K562 (cell line): ENCODE measurements at regions not wholly inside any gene's neighbourhood (a gene's known extent, or its start where the extent isn't known, plus 50 kb on each side); places are given as distances from the start of the nearest gene placed in this dataset.

Experiments used
- ARNT ChIP-seq, 2 experiments: fragments of 450-650 bp; IDR thresholded peaks; 2 replicates each; pipeline ENCODE4 v1.6.1; 2016; ENCODE audit warnings: mild to moderate bottlenecking in 1 of 2
- ATF7 ChIP-seq: fragments of 450-650 bp; IDR thresholded peaks from 2 replicates; pipeline ENCODE4 v1.7.1; 2014; ENCODE audit warnings: mild to moderate bottlenecking, moderate library complexity
- CREB5 ChIP-seq: fragments of 250-450 bp; sonication (Bioruptor Pico); IDR thresholded peaks from 2 replicates; pipeline ENCODE4 v1.5.0; 2020; ENCODE audit warnings: mild to moderate bottlenecking
- CTCF ChIP-seq, 3 experiments: IDR thresholded peaks in 2 of 3; conservative IDR thresholded peaks in 1 of 3; 2 replicates each; pipeline ENCODE4 v1.5.1; 2011 to 2012; ENCODE audit warnings: low read length in 3 of 3, mild to moderate bottlenecking in 3 of 3, control low read depth in 2 of 3, improper control_type of control experiment in 1 of 3, inconsistent platforms in 1 of 3, low read depth in 1 of 3, mixed read lengths in 1 of 3, moderate library complexity in 1 of 3; ENCODE audit not compliant: insufficient read depth in 2 of 3
- NBN ChIP-seq: fragments of 450-650 bp; IDR thresholded peaks from 2 replicates; pipeline ENCODE4 v1.6.1; 2016; ENCODE audit warnings: low read depth, mild to moderate bottlenecking
- NR1H2 ChIP-seq: sonication (generic); formaldehyde crosslinking; IDR thresholded peaks from 2 replicates; pipeline ENCODE4 v1.4.0; 2020; ENCODE audit warnings: mild to moderate bottlenecking, missing genetic modification reagents
- POLR2AphosphoS2 ChIP-seq: IDR thresholded peaks from 2 replicates; pipeline ENCODE4 v1.6.1; 2012; ENCODE audit warnings: low read length, improper control_type of control experiment
- SMAD3 ChIP-seq: fragments of 450-650 bp; formaldehyde crosslinking; conservative IDR thresholded peaks from 2 replicates; pipeline ENCODE4 v1.4.0; 2020; ENCODE audit warnings: mild to moderate bottlenecking
- TAF1 ChIP-seq: IDR thresholded peaks from 2 replicates; pipeline ENCODE4 v1.6.1; 2011; ENCODE audit warnings: mild to moderate bottlenecking, low read length, moderate library complexity; ENCODE audit not compliant: insufficient read depth, control insufficient read depth, severe bottlenecking; ENCODE audit errors: extremely low read depth
- USF1 ChIP-seq: sonication (generic); formaldehyde crosslinking; IDR thresholded peaks from 2 replicates; pipeline ENCODE4 v1.9.0; 2022; ENCODE audit warnings: mild to moderate bottlenecking, missing genetic modification reagents
- ZNF717 ChIP-seq: fragments of 250-450 bp; sonication (Bioruptor Pico); IDR thresholded peaks from 2 replicates; pipeline ENCODE4 v1.5.0; 2021

GRCh38 chr15:39188930-39189329 is 391.9 kb upstream of the THBS1 start:
- TF ChIP-seq NBN (no peak), ARNT (IDR thresholded peaks at IDR 0.05) (no peak), USF1 (CRISPR knock-in tag) (no peak), POLR2AphosphoS2 (no peak), ZNF717 (CRISPR knock-in tag) (no peak), SMAD3 (CRISPR knock-in tag) (no peak), CTCF (IDR thresholded peaks at IDR 0.05 in 2 of 3, conservative IDR thresholded peaks at IDR 0.05 in 1 of 3; ENCODE audit: insufficient read depth in 2 of 3, low read depth in 1 of 3, low read length in 3 of 3) (no peak), ATF7 (no peak), NR1H2 (no peak), CREB5 (CRISPR knock-in tag) (no peak), TAF1 (no peak)
